ENCODE measurements at regions not wholly inside any gene's neighbourhood (a gene's known extent, or its start where the extent isn't known, plus 50 kb on each side); places are given as distances from the start of the nearest gene placed in this dataset.
"Not testable (repeated sequence)": the region's sequence is repeated elsewhere in the genome, so short reads cannot be mapped to it uniquely, and the experiment has no call there.

- DNase-seq: no peak
These were observed 117.2 kb upstream of the TRPC4 start for GRCh38 chr13:37986811-37987210.

GRCh38 chr13:37985281-37985680, 115.7 kb upstream of the TRPC4 start:
- no peak for DNase-seq

- DNase-seq: no peak
These were observed 114.8 kb upstream of the TRPC4 start for GRCh38 chr13:37984357-37984756.

- no peak for DNase-seq
These were observed 112.4 kb upstream of the TRPC4 start for GRCh38 chr13:37981932-37982331.

- DNase-seq: no peak
These were observed 109.1 kb upstream of the TRPC4 start for GRCh38 chr13:37978680-37979079.

- no peak for DNase-seq
These were observed 99.0 kb upstream of the TRPC4 start for GRCh38 chr13:37968555-37968954.

GRCh38 chr13:37966266-37966665, 96.7 kb upstream of the TRPC4 start:
- no peak for DNase-seq

GRCh38 chr13:37960427-37960826, 90.9 kb upstream of the TRPC4 start:
- no peak for DNase-seq

- DNase-seq: no peak
These were observed 89.7 kb upstream of the TRPC4 start for GRCh38 chr13:37959284-37959683.

- no peak for DNase-seq
These were observed 87.0 kb upstream of the TRPC4 start for GRCh38 chr13:37956536-37956935.

- not testable (repeated sequence) for DNase-seq
These were observed 85.0 kb upstream of the TRPC4 start for GRCh38 chr13:37954597-37954996.

- DNase-seq: no peak
These were observed 84.6 kb upstream of the TRPC4 start for GRCh38 chr13:37954191-37954590.

GRCh38 chr13:37953696-37954095, 84.1 kb upstream of the TRPC4 start:
- no peak for DNase-seq

- no peak for DNase-seq
These were observed 80.4 kb upstream of the TRPC4 start for GRCh38 chr13:37950016-37950415.

- DNase-seq: no peak
These were observed 78.0 kb upstream of the TRPC4 start for GRCh38 chr13:37947419-37948140.

GRCh38 chr13:37945651-37946575, 76.3 kb upstream of the TRPC4 start:
- no peak for DNase-seq

GRCh38 chr13:37944869-37945442, 75.4 kb upstream of the TRPC4 start:
- no peak for DNase-seq

- DNase-seq: no peak
These were observed 74.7 kb upstream of the TRPC4 start for GRCh38 chr13:37944081-37944868.

GRCh38 chr13:37942929-37943328, 73.4 kb upstream of the TRPC4 start:
- no peak for DNase-seq

- DNase-seq: no peak
These were observed 65.0 kb upstream of the TRPC4 start for GRCh38 chr13:37934339-37935191.

GRCh38 chr13:37929308-37929707, 59.7 kb upstream of the TRPC4 start:
- no peak for DNase-seq

GRCh38 chr13:37927561-37927960, 58.0 kb upstream of the TRPC4 start:
- DNase-seq: no peak
